HG03442 (cell line): ENCODE measurements at regions not wholly inside any gene's neighbourhood (a gene's known extent, or its start where the extent isn't known, plus 50 kb on each side); places are given as distances from the start of the nearest gene placed in this dataset.

Experiments
- ATAC-seq: cut with Tn5 transposase; IDR thresholded peaks from one replicate; pipeline ENCODE4 v1.9.1; 2021; ENCODE audit warnings: mild to moderate bottlenecking, moderate library complexity; ENCODE audit not compliant: unreplicated experiment

GRCh38 chr9:28779243-28779642, 1206.0 kb upstream of the C9orf72 start:
- ATAC-seq = no peak

- no peak for ATAC-seq
These were observed 1208.2 kb upstream of the C9orf72 start for GRCh38 chr9:28781481-28781880.

GRCh38 chr9:28782630-28783029, 1209.3 kb upstream of the C9orf72 start:
- no peak for ATAC-seq

GRCh38 chr9:28792716-28793115, 1219.4 kb upstream of the C9orf72 start:
- no peak for ATAC-seq

- no peak for ATAC-seq
These were observed 1226.6 kb upstream of the C9orf72 start for GRCh38 chr9:28799876-28800275.

- ATAC-seq = no peak
These were observed 1228.0 kb upstream of the C9orf72 start for GRCh38 chr9:28801144-28801799.

- ATAC-seq = no peak
These were observed 1231.9 kb upstream of the C9orf72 start for GRCh38 chr9:28805197-28805596.

- no peak for ATAC-seq
These were observed 1234.8 kb upstream of the C9orf72 start for GRCh38 chr9:28808042-28808441.

- ATAC-seq = no peak
These were observed 1237.3 kb upstream of the C9orf72 start for GRCh38 chr9:28810388-28811075.

- ATAC-seq = no peak
These were observed 1247.5 kb upstream of the C9orf72 start for GRCh38 chr9:28820741-28821140.

GRCh38 chr9:28821240-28821639, 1248.0 kb upstream of the C9orf72 start:
- no peak for ATAC-seq

- ATAC-seq = no peak
These were observed 1251.2 kb upstream of the C9orf72 start for GRCh38 chr9:28824432-28824963.

GRCh38 chr9:28832168-28832770, 1259.0 kb upstream of the C9orf72 start:
- no peak for ATAC-seq

GRCh38 chr9:28834156-28834555, 1260.9 kb upstream of the C9orf72 start:
- ATAC-seq = no peak

- ATAC-seq = no peak
These were observed 1266.6 kb upstream of the C9orf72 start for GRCh38 chr9:28839778-28840430.

- no peak for ATAC-seq
These were observed 1268.5 kb upstream of the C9orf72 start for GRCh38 chr9:28841775-28842174.

GRCh38 chr9:28847331-28847730, 1274.0 kb upstream of the C9orf72 start:
- no peak for ATAC-seq

- ATAC-seq = no peak
These were observed 1275.4 kb upstream of the C9orf72 start for GRCh38 chr9:28848671-28849070.

- ATAC-seq = no peak
These were observed 1280.2 kb upstream of the C9orf72 start for GRCh38 chr9:28853477-28853876.

GRCh38 chr9:28866951-28867350, 1293.7 kb upstream of the C9orf72 start:
- ATAC-seq = no peak

- no peak for ATAC-seq
These were observed 1295.1 kb upstream of the C9orf72 start for GRCh38 chr9:28868228-28868990.
